ENCODE measurements at regions not wholly inside any gene's neighbourhood (a gene's known extent, or its start where the extent isn't known, plus 50 kb on each side); places are given as distances from the start of the nearest gene placed in this dataset.

- TF ChIP-seq, protein P1, sequence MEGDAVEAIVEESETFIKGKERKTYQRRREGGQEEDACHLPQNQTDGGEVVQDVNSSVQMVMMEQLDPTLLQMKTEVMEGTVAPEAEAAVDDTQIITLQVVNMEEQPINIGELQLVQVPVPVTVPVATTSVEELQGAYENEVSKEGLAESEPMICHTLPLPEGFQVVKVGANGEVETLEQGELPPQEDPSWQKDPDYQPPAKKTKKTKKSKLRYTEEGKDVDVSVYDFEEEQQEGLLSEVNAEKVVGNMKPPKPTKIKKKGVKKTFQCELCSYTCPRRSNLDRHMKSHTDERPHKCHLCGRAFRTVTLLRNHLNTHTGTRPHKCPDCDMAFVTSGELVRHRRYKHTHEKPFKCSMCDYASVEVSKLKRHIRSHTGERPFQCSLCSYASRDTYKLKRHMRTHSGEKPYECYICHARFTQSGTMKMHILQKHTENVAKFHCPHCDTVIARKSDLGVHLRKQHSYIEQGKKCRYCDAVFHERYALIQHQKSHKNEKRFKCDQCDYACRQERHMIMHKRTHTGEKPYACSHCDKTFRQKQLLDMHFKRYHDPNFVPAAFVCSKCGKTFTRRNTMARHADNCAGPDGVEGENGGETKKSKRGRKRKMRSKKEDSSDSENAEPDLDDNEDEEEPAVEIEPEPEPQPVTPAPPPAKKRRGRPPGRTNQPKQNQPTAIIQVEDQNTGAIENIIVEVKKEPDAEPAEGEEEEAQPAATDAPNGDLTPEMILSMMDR (optimal IDR thresholded peaks at IDR 0.05 in 1 of 3, IDR thresholded peaks at IDR 0.05 in 1 of 3, conservative IDR thresholded peaks at IDR 0.05 in 1 of 3; ENCODE audit: extremely low read depth in 1 of 3, insufficient read depth in 2 of 3, low read length in 3 of 3) = no peak
- TF ChIP-seq EZH2 (IDR thresholded peaks at IDR 0.05; ENCODE audit: low read length) = no peak
Measured at GRCh38 chr2:43057742-43058725, 168.4 kb downstream of the ZFP36L2 start.

Data from keratinocyte (primary cell).